ENCODE measurements at regions not wholly inside any gene's neighbourhood (a gene's known extent, or its start where the extent isn't known, plus 50 kb on each side); places are given as distances from the start of the nearest gene placed in this dataset.

GRCh38 chr4:171718665-171719064 is 94.5 kb upstream of the GALNTL6 start:
- TF ChIP-seq CTCF (IDR thresholded peaks at IDR 0.05; ENCODE audit: borderline replicate concordance, insufficient read depth, low read depth, low read length): no peak
- no peak overlapping the region for H3K4me3 ChIP-seq (ENCODE audit: low read depth, low read length)

- no peak for TF ChIP-seq CTCF (IDR thresholded peaks at IDR 0.05; ENCODE audit: borderline replicate concordance, insufficient read depth, low read depth, low read length)
- no peak overlapping the region for H3K4me3 ChIP-seq (ENCODE audit: low read depth, low read length)
Measured at GRCh38 chr4:171718069-171718468, 95.1 kb upstream of the GALNTL6 start.

GRCh38 chr4:171717231-171717741 is 95.9 kb upstream of the GALNTL6 start:
- H3K4me3 ChIP-seq (ENCODE audit: low read depth, low read length): no peak overlapping the region
- TF ChIP-seq CTCF (IDR thresholded peaks at IDR 0.05; ENCODE audit: borderline replicate concordance, insufficient read depth, low read depth, low read length): no peak

GRCh38 chr4:171715973-171716372 is 97.2 kb upstream of the GALNTL6 start:
- H3K4me3 ChIP-seq (ENCODE audit: low read depth, low read length): no peak overlapping the region
- no peak for TF ChIP-seq CTCF (IDR thresholded peaks at IDR 0.05; ENCODE audit: borderline replicate concordance, insufficient read depth, low read depth, low read length)

- no peak overlapping the region for H3K4me3 ChIP-seq (ENCODE audit: low read depth, low read length)
- no peak for TF ChIP-seq CTCF (IDR thresholded peaks at IDR 0.05; ENCODE audit: borderline replicate concordance, insufficient read depth, low read depth, low read length)
Measured at GRCh38 chr4:171714791-171715454, 98.3 kb upstream of the GALNTL6 start.

GRCh38 chr4:171710743-171711142 is 102.5 kb upstream of the GALNTL6 start:
- TF ChIP-seq CTCF (IDR thresholded peaks at IDR 0.05; ENCODE audit: borderline replicate concordance, insufficient read depth, low read depth, low read length): no peak

GRCh38 chr4:171676555-171677215 is 136.5 kb upstream of the GALNTL6 start:
- no peak for TF ChIP-seq CTCF (IDR thresholded peaks at IDR 0.05; ENCODE audit: borderline replicate concordance, insufficient read depth, low read depth, low read length)

More at GRCh38 chr4:171710743-171711142, 102.5 kb upstream of the GALNTL6 start:
- H3K4me3 ChIP-seq (ENCODE audit: low read depth, low read length): no peak overlapping the region

More at GRCh38 chr4:171676555-171677215, 136.5 kb upstream of the GALNTL6 start:
- H3K4me3 ChIP-seq (ENCODE audit: low read depth, low read length): no peak overlapping the region
